Fibroblast of the aortic adventitia (primary cell): ENCODE measurements at regions not wholly inside any gene's neighbourhood (a gene's known extent, or its start where the extent isn't known, plus 50 kb on each side); places are given as distances from the start of the nearest gene placed in this dataset.
"Not testable (repeated sequence)": the region's sequence is repeated elsewhere in the genome, so short reads cannot be mapped to it uniquely, and the experiment has no call there.

Experiments used
- DNase-seq: peaks from one replicate; pipeline ENCODE4 v3.0.0-alpha.2; 2010; ENCODE audit warnings: low read depth
- H3K4me3 ChIP-seq: 2 replicates; pipeline ENCODE4 v1.5.1; 2011; ENCODE audit warnings: low read depth, mild to moderate bottlenecking, control low read depth, low read length, moderate library complexity
- CTCF ChIP-seq: IDR thresholded peaks from 2 replicates; pipeline ENCODE4 v1.5.1; 2011; ENCODE audit warnings: mild to moderate bottlenecking, low read length, control low read depth, inconsistent platforms; ENCODE audit not compliant: insufficient read depth

GRCh38 chr1:187563191-187563590 is 734.4 kb downstream of the PLA2G4A start:
- no peak for DNase-seq
- no peak for TF ChIP-seq CTCF
- H3K4me3 ChIP-seq = no peak overlapping the region

- H3K4me3 ChIP-seq = no peak overlapping the region
- TF ChIP-seq CTCF = no peak
- no peak for DNase-seq
Measured at GRCh38 chr1:187566354-187566753, 737.6 kb downstream of the PLA2G4A start.

GRCh38 chr1:187568067-187568466 is 739.3 kb downstream of the PLA2G4A start:
- no peak for TF ChIP-seq CTCF
- no peak for DNase-seq
- no peak overlapping the region for H3K4me3 ChIP-seq

- no peak for TF ChIP-seq CTCF
- DNase-seq = no peak
- no peak overlapping the region for H3K4me3 ChIP-seq
Measured at GRCh38 chr1:187570166-187570565, 741.4 kb downstream of the PLA2G4A start.

GRCh38 chr1:187577610-187578009 is 748.9 kb downstream of the PLA2G4A start:
- no peak for TF ChIP-seq CTCF
- H3K4me3 ChIP-seq = no peak overlapping the region
- no peak for DNase-seq

GRCh38 chr1:187588917-187589316 is 760.2 kb downstream of the PLA2G4A start:
- H3K4me3 ChIP-seq = no peak overlapping the region
- no peak for TF ChIP-seq CTCF
- DNase-seq = no peak

GRCh38 chr1:187605736-187606135 is 777.0 kb downstream of the PLA2G4A start:
- no peak overlapping the region for H3K4me3 ChIP-seq
- no peak for TF ChIP-seq CTCF
- no peak for DNase-seq

- not testable (repeated sequence) for DNase-seq, H3K4me3 ChIP-seq
Measured at GRCh38 chr1:187615853-187616735, 787.3 kb downstream of the PLA2G4A start.

- DNase-seq, H3K4me3 ChIP-seq: not testable (repeated sequence)
Measured at GRCh38 chr1:187616830-187617229, 788.1 kb downstream of the PLA2G4A start.
